LNCaP clone FGC (cell line): ENCODE measurements at regions not wholly inside any gene's neighbourhood (a gene's known extent, or its start where the extent isn't known, plus 50 kb on each side); places are given as distances from the start of the nearest gene placed in this dataset.

Experiments used
- DNase-seq: peaks from one replicate; pipeline ENCODE4 v3.0.0-alpha.2; 2011; ENCODE audit warnings: low read depth
- H3K4me3 ChIP-seq: 2 replicates; pipeline ENCODE4 v1.5.1; 2011; ENCODE audit warnings: mild to moderate bottlenecking, low read depth, low read length, control low read depth
- TF ChIP-seq, protein P1 (sequence below): IDR thresholded peaks from 2 replicates; pipeline ENCODE4 v1.5.1; 2012; ENCODE audit warnings: mild to moderate bottlenecking; ENCODE audit not compliant: control insufficient read depth, insufficient read depth; ENCODE audit errors: extremely low read depth

- TF ChIP-seq, protein P1, sequence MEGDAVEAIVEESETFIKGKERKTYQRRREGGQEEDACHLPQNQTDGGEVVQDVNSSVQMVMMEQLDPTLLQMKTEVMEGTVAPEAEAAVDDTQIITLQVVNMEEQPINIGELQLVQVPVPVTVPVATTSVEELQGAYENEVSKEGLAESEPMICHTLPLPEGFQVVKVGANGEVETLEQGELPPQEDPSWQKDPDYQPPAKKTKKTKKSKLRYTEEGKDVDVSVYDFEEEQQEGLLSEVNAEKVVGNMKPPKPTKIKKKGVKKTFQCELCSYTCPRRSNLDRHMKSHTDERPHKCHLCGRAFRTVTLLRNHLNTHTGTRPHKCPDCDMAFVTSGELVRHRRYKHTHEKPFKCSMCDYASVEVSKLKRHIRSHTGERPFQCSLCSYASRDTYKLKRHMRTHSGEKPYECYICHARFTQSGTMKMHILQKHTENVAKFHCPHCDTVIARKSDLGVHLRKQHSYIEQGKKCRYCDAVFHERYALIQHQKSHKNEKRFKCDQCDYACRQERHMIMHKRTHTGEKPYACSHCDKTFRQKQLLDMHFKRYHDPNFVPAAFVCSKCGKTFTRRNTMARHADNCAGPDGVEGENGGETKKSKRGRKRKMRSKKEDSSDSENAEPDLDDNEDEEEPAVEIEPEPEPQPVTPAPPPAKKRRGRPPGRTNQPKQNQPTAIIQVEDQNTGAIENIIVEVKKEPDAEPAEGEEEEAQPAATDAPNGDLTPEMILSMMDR, result no peak
- peak; percentile 92 for DNase-seq
Observed at GRCh38 chr16:17606460-17606859, 135.7 kb upstream of the XYLT1 start.

GRCh38 chr16:17605784-17606183, 135.0 kb upstream of the XYLT1 start:
- TF ChIP-seq, protein P1, result no peak
- H3K4me3 ChIP-seq, result no peak overlapping the region
- DNase-seq, result no peak

More at GRCh38 chr16:17606460-17606859, 135.7 kb upstream of the XYLT1 start:
- no peak overlapping the region for H3K4me3 ChIP-seq

- TF ChIP-seq, protein P1, result no peak
- DNase-seq, result no peak
- H3K4me3 ChIP-seq, result no peak overlapping the region
Observed at GRCh38 chr16:17603626-17604025, 132.9 kb upstream of the XYLT1 start.

- no peak for DNase-seq
Observed at GRCh38 chr16:17602678-17603077, 131.9 kb upstream of the XYLT1 start.

DNA sequence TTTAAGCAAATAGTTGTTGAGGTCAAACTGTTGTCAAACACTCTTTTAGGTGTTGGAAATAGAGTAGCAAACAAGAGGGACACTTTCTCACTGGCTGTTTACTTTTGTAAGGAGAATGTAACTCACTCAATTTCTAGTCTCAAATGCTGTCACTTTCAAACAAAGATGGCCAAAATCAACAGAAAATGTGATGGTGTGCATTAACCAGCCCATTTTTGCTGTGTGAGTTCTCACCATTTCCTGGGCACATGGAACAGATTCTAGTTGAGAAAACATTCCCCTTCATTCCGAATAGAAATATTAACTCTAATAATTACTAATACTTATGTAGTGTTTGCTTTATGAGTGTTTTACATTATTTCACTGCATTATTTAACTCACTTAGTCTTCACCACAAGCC, 128.2 kb upstream of the XYLT1 start:
- TF ChIP-seq, protein P1, result no peak
- no peak for DNase-seq
- H3K4me3 ChIP-seq, result no peak overlapping the region

More at GRCh38 chr16:17602678-17603077, 131.9 kb upstream of the XYLT1 start:
- H3K4me3 ChIP-seq, result no peak overlapping the region
- TF ChIP-seq, protein P1, result no peak

- no peak for DNase-seq
- TF ChIP-seq, protein P1, result no peak
- H3K4me3 ChIP-seq, result no peak overlapping the region
Observed at GRCh38 chr16:17591655-17592405, 121.1 kb upstream of the XYLT1 start.
